H1 (cell line): ENCODE measurements at regions not wholly inside any gene's neighbourhood (a gene's known extent, or its start where the extent isn't known, plus 50 kb on each side); places are given as distances from the start of the nearest gene placed in this dataset.

Source experiments
- CBX8 ChIP-seq: fragments of 300-800, 300-1000 bp; sonication (generic); IDR thresholded peaks from 2 replicates; pipeline ENCODE4 v1.7.1; 2016; ENCODE audit warnings: low read depth, low read length, borderline replicate concordance
- CTCF ChIP-seq, 3 experiments: IDR thresholded peaks; 1 replicate in 2 of 3; 2 replicates in 1 of 3; pipeline versions ENCODE4 v1.5.1 to v1.6.1; 2011; ENCODE audit warnings: low read length in 3 of 3, mild to moderate bottlenecking in 3 of 3, inconsistent platforms in 2 of 3, low read depth in 1 of 3, moderate library complexity in 1 of 3; ENCODE audit not compliant: insufficient read depth in 1 of 3; ENCODE audit errors: control extremely low read depth in 1 of 3
- HDAC2 ChIP-seq, 2 experiments: fragments of 300-600 bp in 1 of 2; sonication (generic) in 1 of 2; IDR thresholded peaks; 2 replicates each; pipeline ENCODE4 v1.6.1; 2011 to 2012; ENCODE audit warnings: low read depth in 2 of 2, low read length in 2 of 2, mild to moderate bottlenecking in 2 of 2, moderate library complexity in 2 of 2, borderline replicate concordance in 1 of 2, inconsistent platforms in 1 of 2
- JUN ChIP-seq: IDR thresholded peaks from 2 replicates; pipeline ENCODE4 v1.6.1; 2011; ENCODE audit warnings: low read depth, mild to moderate bottlenecking, improper control_type of control experiment, low read length
- MAFK ChIP-seq: IDR thresholded peaks from 2 replicates; pipeline ENCODE4 v1.6.1; 2012; ENCODE audit warnings: low read depth, mild to moderate bottlenecking, improper control_type of control experiment, low read length
- MAX ChIP-seq: IDR thresholded peaks from 2 replicates; pipeline ENCODE4 v1.6.1; 2012; ENCODE audit warnings: inconsistent platforms
- POLR2A ChIP-seq, 2 experiments: IDR thresholded peaks; 1 replicate in 1 of 2; 2 replicates in 1 of 2; pipeline ENCODE4 v1.6.1; 2011; ENCODE audit warnings: low read depth in 2 of 2, low read length in 2 of 2, mild to moderate bottlenecking in 2 of 2; ENCODE audit errors: control extremely low read depth in 1 of 2
- POLR2AphosphoS5 ChIP-seq: IDR thresholded peaks from 2 replicates; pipeline ENCODE4 v1.6.1; 2011; ENCODE audit warnings: low read depth, low read length
- RAD21 ChIP-seq, 2 experiments: IDR thresholded peaks in 1 of 2; conservative IDR thresholded peaks in 1 of 2; 2 replicates each; pipeline ENCODE4 v1.6.1; 2011; ENCODE audit warnings: low read depth in 2 of 2, low read length in 2 of 2, improper control_type of control experiment in 1 of 2, inconsistent platforms in 1 of 2, mild to moderate bottlenecking in 1 of 2, moderate library complexity in 1 of 2
- RFX5 ChIP-seq: IDR thresholded peaks from 2 replicates; pipeline ENCODE4 v1.6.1; 2011; ENCODE audit warnings: low read depth, low read length, improper control_type of control experiment, borderline replicate concordance
- RNF2 ChIP-seq: fragments of 200-900, 300-1000 bp; sonication (generic); IDR thresholded peaks from 2 replicates; pipeline ENCODE4 v1.7.1; 2016; ENCODE audit warnings: borderline replicate concordance, low read depth, mild to moderate bottlenecking, antibody characterized with exemption, low read length; ENCODE audit not compliant: poor library complexity, severe bottlenecking; ENCODE audit errors: missing control alignments
- SIN3A ChIP-seq, 2 experiments: IDR thresholded peaks in 1 of 2; conservative IDR thresholded peaks in 1 of 2; 2 replicates each; pipeline ENCODE4 v1.6.1; 2011 to 2012; ENCODE audit warnings: low read length in 2 of 2, improper control_type of control experiment in 1 of 2, low read depth in 1 of 2, mild to moderate bottlenecking in 1 of 2
- USF2 ChIP-seq: IDR thresholded peaks from 2 replicates; pipeline ENCODE4 v1.6.1; 2011; ENCODE audit warnings: low read length, improper control_type of control experiment

GRCh38 chr7:119561751-119562150, 711.2 kb upstream of the KCND2 start:
- TF ChIP-seq JUN (no peak), CTCF (IDR thresholded peaks at IDR 0.05; ENCODE audit: control extremely low read depth in 1 of 3, insufficient read depth in 1 of 3, low read depth in 1 of 3, low read length in 3 of 3) (no peak), CBX8 (no peak), USF2 (no peak), RAD21 (IDR thresholded peaks at IDR 0.05 in 1 of 2, conservative IDR thresholded peaks at IDR 0.05 in 1 of 2; ENCODE audit: low read depth in 2 of 2, low read length in 2 of 2) (no peak), MAX (no peak), POLR2AphosphoS5 (no peak), SIN3A (conservative IDR thresholded peaks at IDR 0.05 in 1 of 2, IDR thresholded peaks at IDR 0.05 in 1 of 2; ENCODE audit: low read depth in 1 of 2, low read length in 2 of 2) (no peak), HDAC2 (IDR thresholded peaks at IDR 0.05; ENCODE audit: borderline replicate concordance in 1 of 2, low read depth in 2 of 2, low read length in 2 of 2) (no peak), MAFK (no peak), RNF2 (no peak), RFX5 (no peak), POLR2A (IDR thresholded peaks at IDR 0.05; ENCODE audit: control extremely low read depth in 1 of 2, low read depth in 2 of 2, low read length in 2 of 2) (no peak)
